Cerebellar cortex (tissue), 1 donor: ENCODE measurements at regions not wholly inside any gene's neighbourhood (a gene's known extent, or its start where the extent isn't known, plus 50 kb on each side); places are given as distances from the start of the nearest gene placed in this dataset.
"Not testable (repeated sequence)": the region's sequence is repeated elsewhere in the genome, so short reads cannot be mapped to it uniquely, and the experiment has no call there.

Experiments used
- DNase-seq: peaks from one replicate; pipeline ENCODE4 v3.0.0-alpha.2; 2015; ENCODE audit warnings: low spot score

DNA sequence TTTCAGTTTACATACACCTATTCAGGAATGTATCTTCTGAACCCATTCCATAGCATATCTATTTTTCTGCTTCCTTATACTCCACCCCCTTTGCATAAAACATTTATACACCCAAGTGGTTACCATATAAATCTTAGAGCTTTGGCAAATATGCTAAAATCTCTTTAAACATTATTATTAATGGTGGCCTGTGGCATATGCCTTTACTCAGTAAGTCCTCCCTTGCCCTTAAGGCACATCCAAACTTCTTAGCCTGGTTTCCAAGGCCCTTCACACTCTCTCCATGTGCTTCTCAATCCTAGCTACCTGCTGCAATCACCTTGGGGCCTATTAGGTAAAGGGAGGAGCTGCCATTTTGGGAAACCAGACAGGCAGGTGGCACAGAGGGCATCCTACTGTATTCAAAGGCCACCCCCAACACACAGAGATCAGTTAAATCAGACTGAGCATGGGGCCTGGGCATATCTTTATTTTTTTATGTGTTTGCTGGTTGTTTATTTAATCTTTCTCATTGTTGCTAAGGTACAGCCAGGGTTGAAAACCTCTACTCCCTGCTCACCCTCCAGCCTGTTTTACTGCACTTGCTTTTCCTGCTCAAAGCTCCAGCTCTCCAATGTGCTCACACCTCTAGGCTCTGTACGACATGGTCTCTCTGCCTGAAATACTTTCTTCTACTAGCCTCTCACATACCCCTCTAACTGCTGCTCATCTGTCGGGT lies 242.8 kb upstream of the HNRNPA3 start:
- no peak for DNase-seq

GRCh38 chr2:176976736-176977685 lies 235.6 kb upstream of the HNRNPA3 start:
- peak; percentile 43 for DNase-seq

DNA sequence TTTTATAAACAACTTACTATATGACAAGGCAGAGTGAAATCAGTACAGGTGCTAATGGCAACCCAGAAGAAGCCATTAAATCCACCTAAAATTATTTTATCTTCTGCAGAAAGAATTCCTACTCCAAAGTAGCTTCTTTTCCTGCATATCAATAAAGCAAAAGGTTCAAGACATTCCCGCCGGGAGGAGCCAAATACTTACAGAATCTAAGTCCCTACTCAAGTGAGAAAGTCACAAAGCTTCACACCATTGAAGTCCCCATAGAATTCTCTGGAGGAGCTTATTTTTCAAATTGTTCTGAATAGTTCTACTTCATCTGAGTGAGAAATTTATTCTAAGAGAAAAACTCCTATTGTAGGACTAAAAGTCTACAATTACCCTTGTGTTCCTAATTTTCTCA lies 233.7 kb upstream of the HNRNPA3 start:
- no peak for DNase-seq

DNA sequence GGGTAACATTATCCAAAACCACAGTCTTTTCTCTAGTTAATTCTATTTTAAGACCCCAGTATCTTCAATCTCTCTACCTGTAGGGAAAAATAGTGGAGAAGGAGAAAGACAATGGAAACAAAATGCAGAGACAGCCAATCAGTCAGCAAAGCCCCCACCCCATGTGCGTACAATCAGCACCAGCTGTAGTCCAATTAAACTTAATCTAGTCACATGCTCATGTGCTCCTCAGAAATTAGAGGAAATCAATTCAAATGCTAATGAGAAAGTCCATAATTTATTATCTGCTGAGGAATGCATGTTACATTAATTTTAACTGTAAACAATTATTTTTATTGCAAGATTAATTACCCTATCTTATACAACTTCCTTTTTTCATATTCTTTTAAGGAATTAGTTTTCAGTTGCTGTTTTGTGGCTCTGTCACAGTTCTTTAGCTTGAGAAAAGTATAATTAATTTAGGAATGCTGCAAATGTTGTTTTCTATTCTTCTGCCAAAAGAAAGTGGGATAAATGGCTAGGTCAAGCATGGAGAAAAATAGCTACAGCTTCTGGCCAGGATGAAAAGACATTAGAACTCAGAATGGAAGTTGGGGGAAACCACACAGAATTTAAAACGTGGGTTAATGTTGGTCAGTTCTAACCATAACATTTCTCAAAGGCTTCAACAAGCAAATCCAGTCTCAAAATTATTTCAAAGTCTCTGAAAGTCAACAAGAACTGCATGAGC lies 232.4 kb upstream of the HNRNPA3 start:
- DNase-seq = no peak

- DNase-seq = no peak
Observed at GRCh38 chr2:176984987-176985386, 227.6 kb upstream of the HNRNPA3 start.

DNA sequence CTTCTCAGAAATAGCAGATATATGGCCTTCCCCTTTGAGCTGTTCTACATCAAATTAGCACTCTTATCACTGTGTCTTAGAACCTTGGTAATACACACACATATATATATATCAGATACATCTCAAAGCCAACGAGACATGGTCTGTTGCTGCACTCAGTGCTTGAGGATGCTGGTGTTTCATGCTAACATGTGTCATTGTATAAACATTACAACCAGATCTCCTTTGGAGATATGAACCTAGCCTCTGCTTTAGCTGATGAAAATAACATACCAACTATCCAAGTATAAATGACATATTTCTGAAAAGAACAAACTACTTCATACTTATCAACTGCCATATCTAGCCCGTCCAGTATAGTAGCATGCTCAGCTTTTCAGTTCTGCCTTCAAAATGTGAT lies 226.7 kb upstream of the HNRNPA3 start:
- no peak for DNase-seq

DNA sequence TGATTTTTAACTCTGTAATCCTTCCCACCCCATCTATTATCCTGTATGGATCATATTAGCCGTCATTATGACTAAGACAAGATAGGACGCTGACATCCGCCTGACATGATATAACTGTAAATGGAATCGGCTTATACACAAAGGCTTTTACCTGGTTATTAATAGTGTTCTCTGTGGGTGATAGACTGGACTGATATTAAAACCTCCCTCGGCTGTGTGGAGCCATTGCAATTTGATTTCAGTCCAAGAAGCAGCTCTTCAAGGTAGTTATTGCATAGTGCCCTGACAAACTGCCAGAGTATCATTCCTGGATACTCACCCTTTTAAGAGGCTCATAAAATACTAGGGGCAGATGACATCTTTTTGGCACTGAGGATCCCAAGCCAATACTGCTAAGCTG lies 226.1 kb upstream of the HNRNPA3 start:
- no peak for DNase-seq

DNA sequence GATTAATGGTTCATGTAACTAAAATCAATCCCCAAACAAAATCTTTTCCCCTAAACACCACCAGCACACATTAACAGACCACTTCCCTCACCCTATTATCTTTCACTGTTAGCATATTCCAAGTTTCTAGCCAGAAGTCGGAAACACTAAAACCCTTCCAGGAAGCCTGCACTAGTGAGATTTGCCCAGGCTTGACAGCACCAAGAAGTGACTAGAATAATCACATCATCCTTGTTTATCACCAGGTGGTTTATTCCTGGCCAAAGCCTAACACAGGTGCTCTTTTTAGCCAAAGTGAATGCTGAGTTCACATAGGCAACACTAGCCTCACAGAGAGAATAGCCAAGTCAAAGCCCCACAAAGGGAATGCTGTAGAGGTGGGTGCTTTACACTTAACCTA lies 221.2 kb upstream of the HNRNPA3 start:
- DNase-seq = peak; percentile 75

- no peak for DNase-seq
Observed at GRCh38 chr2:176997074-176997791, 215.4 kb upstream of the HNRNPA3 start.

DNA sequence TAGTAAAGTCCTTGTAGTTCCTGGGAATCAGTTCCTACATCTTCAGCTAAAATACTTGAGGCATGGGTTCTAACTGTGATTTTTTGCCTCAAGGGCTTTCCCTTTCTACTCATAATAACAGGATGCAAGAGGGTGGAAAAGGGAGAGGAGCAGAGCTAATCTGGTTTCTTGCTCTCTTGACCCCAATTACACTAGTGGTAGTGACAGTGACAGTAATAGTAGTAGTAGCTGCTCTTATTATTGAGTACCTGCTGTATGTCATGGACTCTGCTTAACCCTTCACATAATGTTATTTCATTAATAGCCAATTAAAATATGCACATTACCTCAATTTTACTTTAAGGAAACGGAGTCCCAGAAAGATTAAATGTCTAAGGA lies 214.8 kb upstream of the HNRNPA3 start:
- DNase-seq = no peak

- DNase-seq = no peak
Observed at GRCh38 chr2:176999301-176999700, 213.3 kb upstream of the HNRNPA3 start.

DNA sequence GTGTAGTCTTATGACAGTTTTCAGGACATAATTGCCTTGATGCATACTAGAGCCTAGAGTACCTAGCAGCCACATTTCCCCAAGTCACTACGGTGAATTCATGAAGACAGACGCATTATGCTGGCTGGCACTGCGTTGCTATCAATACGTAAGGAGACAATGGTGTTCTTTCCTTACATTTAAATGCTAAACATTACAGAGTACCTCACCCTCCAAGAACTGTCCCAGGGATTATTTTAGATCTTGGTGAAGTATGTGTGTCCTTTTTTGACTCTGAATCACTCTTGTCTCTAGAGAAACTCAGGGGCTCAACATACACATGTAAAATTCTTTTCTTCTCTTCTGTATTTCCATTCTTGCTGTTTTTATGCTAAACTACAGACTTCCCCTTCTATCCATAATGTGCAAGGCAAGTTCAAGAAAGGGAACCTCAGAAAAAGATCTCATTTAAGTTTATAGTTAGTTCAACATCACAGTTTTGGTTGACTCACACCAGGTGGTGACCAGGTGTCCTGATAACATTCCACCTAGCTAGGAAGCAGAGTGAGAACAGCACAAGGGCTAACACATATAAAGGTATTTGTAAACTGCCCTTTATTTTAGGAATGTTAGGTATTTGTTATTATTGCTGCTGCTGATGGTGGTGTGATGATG lies 212.4 kb upstream of the HNRNPA3 start:
- no peak for DNase-seq

DNA sequence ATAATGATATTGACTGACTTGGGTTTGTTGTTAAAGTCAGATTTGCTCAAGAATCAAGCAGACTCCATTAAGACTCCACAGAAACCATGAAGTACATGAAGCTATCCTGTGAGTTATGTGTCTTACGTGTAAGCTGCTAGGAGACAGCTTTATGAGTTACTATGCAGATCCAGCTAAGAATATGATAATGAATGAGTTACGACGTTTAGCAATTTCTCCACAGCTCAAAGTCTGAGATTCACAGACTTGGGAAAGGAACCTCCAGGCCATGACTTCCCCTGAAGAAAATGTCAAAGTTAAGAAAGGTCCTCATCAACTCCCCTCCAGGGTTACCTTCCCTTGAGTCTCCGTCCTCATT lies 211.9 kb upstream of the HNRNPA3 start:
- no peak for DNase-seq

- DNase-seq = no peak
Observed at GRCh38 chr2:177001334-177001733, 211.3 kb upstream of the HNRNPA3 start.

- DNase-seq = no peak
Observed at GRCh38 chr2:177002983-177003382, 209.6 kb upstream of the HNRNPA3 start.

DNA sequence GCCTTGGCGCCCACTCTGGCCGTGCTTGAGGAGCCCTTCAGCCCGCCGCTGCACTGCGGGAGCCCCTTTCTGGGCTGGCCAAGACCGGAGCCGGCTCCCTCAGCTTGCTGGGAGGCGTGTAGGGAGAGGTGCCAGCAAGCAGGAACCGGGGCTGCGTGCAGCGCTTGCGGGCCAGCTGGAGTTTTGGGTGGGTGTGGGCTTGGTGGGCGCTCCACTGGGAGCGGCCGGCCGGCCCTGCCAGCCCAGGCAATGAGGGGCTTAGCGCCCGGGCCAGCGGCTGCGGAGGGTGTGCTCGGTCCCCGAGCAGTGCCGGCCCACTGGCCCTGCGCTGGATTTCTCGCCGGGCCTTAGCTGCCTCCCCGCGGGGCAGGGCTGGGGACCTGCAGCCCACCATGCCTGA lies 204.9 kb upstream of the HNRNPA3 start:
- not testable (repeated sequence) for DNase-seq

- DNase-seq = not testable (repeated sequence)
Observed at GRCh38 chr2:177008662-177009061, 203.9 kb upstream of the HNRNPA3 start.

GRCh38 chr2:177010146-177010545 lies 202.4 kb upstream of the HNRNPA3 start:
- no peak for DNase-seq

- no peak for DNase-seq
Observed at GRCh38 chr2:177010861-177011260, 201.7 kb upstream of the HNRNPA3 start.

GRCh38 chr2:177014946-177015345 lies 197.6 kb upstream of the HNRNPA3 start:
- DNase-seq = no peak

GRCh38 chr2:177015356-177015923 lies 197.2 kb upstream of the HNRNPA3 start:
- peak; percentile 63 for DNase-seq
